HL-60 (cell line): ENCODE measurements at regions not wholly inside any gene's neighbourhood (a gene's known extent, or its start where the extent isn't known, plus 50 kb on each side); places are given as distances from the start of the nearest gene placed in this dataset.

ENCODE experiments used
- DNase-seq, 2 experiments: peaks; one replicate each; pipeline ENCODE4 v3.0.0-alpha.2; 2010 to 2020; ENCODE audit warnings: low read depth in 1 of 2, low spot score in 1 of 2
- H3K27ac ChIP-seq: fragments of 250-450 bp; sonication (Bioruptor Pico); replicated peaks from 2 replicates; pipeline ENCODE4 v1.5.1; 2020; ENCODE audit warnings: mild to moderate bottlenecking, moderate library complexity
- H3K27me3 ChIP-seq: fragments of 250-450 bp; sonication (Bioruptor Pico); 2 replicates; pipeline ENCODE4 v1.5.1; 2021; ENCODE audit warnings: mild to moderate bottlenecking, moderate library complexity; ENCODE audit not compliant: insufficient read depth, poor library complexity, severe bottlenecking
- H3K4me3 ChIP-seq: replicated peaks from 2 replicates; pipeline ENCODE4 v1.5.1; 2011; ENCODE audit warnings: mild to moderate bottlenecking, control low read depth, low read length; ENCODE audit not compliant: insufficient read depth
- GABPA ChIP-seq: IDR thresholded peaks from 2 replicates; pipeline ENCODE4 v1.6.1; 2012; ENCODE audit warnings: low read depth
- POLR2AphosphoS5 ChIP-seq: IDR thresholded peaks from 2 replicates; pipeline ENCODE4 v1.6.1; 2012; ENCODE audit warnings: low read depth
- REST ChIP-seq: IDR thresholded peaks from 2 replicates; pipeline ENCODE4 v1.6.1; 2012; ENCODE audit warnings: low read depth; ENCODE audit not compliant: insufficient replicate concordance
- SPI1 ChIP-seq: IDR thresholded peaks from 2 replicates; pipeline ENCODE4 v1.6.1; 2012; ENCODE audit warnings: low read depth, mild to moderate bottlenecking, borderline replicate concordance
- TF ChIP-seq, protein P1 (sequence below): IDR thresholded peaks from one replicate; pipeline ENCODE4 v1.5.1; 2011; ENCODE audit warnings: low read length, control low read depth, inconsistent platforms; ENCODE audit not compliant: insufficient read depth

GRCh38 chr5:23234197-23234596 lies 273.2 kb upstream of the PRDM9 start:
- Histone ChIP-seq H3K4me3 (no peak overlapping the region), H3K27me3 (no peaks in the 10 kb centered on the region), H3K27ac (no peak overlapping the region)
- DNase-seq: no peak
- TF ChIP-seq, protein P1, sequence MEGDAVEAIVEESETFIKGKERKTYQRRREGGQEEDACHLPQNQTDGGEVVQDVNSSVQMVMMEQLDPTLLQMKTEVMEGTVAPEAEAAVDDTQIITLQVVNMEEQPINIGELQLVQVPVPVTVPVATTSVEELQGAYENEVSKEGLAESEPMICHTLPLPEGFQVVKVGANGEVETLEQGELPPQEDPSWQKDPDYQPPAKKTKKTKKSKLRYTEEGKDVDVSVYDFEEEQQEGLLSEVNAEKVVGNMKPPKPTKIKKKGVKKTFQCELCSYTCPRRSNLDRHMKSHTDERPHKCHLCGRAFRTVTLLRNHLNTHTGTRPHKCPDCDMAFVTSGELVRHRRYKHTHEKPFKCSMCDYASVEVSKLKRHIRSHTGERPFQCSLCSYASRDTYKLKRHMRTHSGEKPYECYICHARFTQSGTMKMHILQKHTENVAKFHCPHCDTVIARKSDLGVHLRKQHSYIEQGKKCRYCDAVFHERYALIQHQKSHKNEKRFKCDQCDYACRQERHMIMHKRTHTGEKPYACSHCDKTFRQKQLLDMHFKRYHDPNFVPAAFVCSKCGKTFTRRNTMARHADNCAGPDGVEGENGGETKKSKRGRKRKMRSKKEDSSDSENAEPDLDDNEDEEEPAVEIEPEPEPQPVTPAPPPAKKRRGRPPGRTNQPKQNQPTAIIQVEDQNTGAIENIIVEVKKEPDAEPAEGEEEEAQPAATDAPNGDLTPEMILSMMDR: no peak
- TF ChIP-seq GABPA (no peak), SPI1 (no peak), POLR2AphosphoS5 (no peak), REST (no peak)

GRCh38 chr5:23223846-23224245 lies 283.6 kb upstream of the PRDM9 start:
- Histone ChIP-seq H3K27me3 (no peaks in the 10 kb centered on the region), H3K27ac (no peak overlapping the region), H3K4me3 (no peak overlapping the region)
- no peak for DNase-seq
- TF ChIP-seq, protein P1: no peak
- no peak for TF ChIP-seq POLR2AphosphoS5
- TF ChIP-seq REST: no peak
- TF ChIP-seq GABPA: no peak
- no peak for TF ChIP-seq SPI1

DNA sequence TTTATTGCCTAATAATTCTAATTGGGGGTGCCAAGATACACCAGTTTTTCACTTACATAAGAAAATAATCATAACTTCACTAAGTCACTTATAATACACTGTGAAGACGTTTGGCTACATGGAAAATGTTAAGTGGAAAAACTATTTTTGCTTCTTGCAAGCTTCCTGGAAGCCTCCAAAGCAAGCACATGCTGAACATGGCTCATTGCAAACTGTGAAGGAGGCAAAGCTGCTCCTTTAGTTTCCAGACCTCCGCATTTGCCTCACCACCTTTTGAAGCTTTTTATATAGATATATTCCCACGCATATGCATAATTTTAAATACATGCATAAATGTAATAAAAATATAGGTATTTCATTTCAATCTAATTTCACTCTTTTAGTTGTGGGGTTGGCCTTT lies 285.6 kb upstream of the PRDM9 start:
- no peak for DNase-seq

More for the DNA sequence above, 285.6 kb upstream of the PRDM9 start:
- TF ChIP-seq POLR2AphosphoS5: no peak
- TF ChIP-seq, protein P1: no peak
- TF ChIP-seq SPI1: no peak
- TF ChIP-seq REST: no peak
- TF ChIP-seq GABPA: no peak
- no peak overlapping the region for H3K27ac ChIP-seq
- no peak overlapping the region for H3K4me3 ChIP-seq
- H3K27me3 ChIP-seq: no peaks in the 10 kb centered on the region
